Sigmoid colon (tissue), 4 donors: ENCODE measurements at regions not wholly inside any gene's neighbourhood (a gene's known extent, or its start where the extent isn't known, plus 50 kb on each side); places are given as distances from the start of the nearest gene placed in this dataset.
"Not testable (repeated sequence)": the region's sequence is repeated elsewhere in the genome, so short reads cannot be mapped to it uniquely, and the experiment has no call there.

Experiments used
- CTCF ChIP-seq, 4 experiments: fragments of 450-650 bp in 3 of 4; fragments of 200-600 bp in 1 of 4; IDR thresholded peaks; one replicate each; pipeline ENCODE4 v1.5.1; 2016 to 2019; ENCODE audit warnings: antibody characterized with exemption in 4 of 4, mild to moderate bottlenecking in 3 of 4, moderate library complexity in 2 of 4
- POLR2A ChIP-seq, 2 donors: fragments of 450-650 bp; IDR thresholded peaks; one replicate each; pipeline ENCODE4 v1.6.1; 2016; ENCODE audit warnings: antibody characterized with exemption in 2 of 2, mild to moderate bottlenecking in 2 of 2, moderate library complexity in 2 of 2
- POLR2AphosphoS5 ChIP-seq, 4 donors: sonication (generic); formaldehyde crosslinking; IDR thresholded peaks; one replicate each; pipeline ENCODE4 v1.6.1; 2017; ENCODE audit warnings: antibody characterized with exemption in 4 of 4

- not testable (repeated sequence) for TF ChIP-seq POLR2A, CTCF, POLR2AphosphoS5 (IDR thresholded peaks at IDR 0.05)
These were observed 742.4 kb downstream of the CD109 start for GRCh38 chr6:74438395-74438794.
